ENCODE measurements at regions not wholly inside any gene's neighbourhood (a gene's known extent, or its start where the extent isn't known, plus 50 kb on each side); places are given as distances from the start of the nearest gene placed in this dataset.

DNA sequence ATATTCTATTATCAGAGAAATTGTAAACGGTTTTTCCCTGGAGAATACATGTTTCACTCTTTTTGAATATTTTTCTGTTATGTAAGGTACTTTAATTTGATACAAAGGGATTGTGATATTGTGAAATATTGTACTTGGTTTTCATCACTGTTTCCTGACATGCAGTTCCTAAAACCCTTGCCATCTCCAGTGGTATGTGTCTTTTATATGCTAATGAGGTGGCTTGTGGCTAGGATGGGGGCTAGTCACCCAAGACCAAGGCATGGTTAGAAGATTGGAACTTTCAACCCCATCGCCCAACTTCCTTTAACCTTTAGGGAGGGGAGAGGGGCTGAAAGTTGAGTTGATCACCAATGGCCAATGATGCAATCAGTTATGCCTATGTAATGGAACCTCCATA is 160.6 kb downstream of the TAF11L14 start:
- no peak overlapping the region for H3K56ac ChIP-seq (replicated peaks; ENCODE audit: insufficient read length, low read depth, low read length)
- no peak overlapping the region for H2BK12ac ChIP-seq (ENCODE audit: low read depth, low read length)
- H3K9me3 ChIP-seq (ENCODE audit: insufficient read depth in 2 of 2, low read depth in 1 of 2, low read length in 1 of 2), result no peaks in the 10 kb centered on the region
- no peak overlapping the region for H3K23ac ChIP-seq (ENCODE audit: insufficient read length)
- POLR2A ChIA-PET (ENCODE audit: partially characterized antibody), result no interaction called here
- no peaks in the 10 kb centered on the region for H3K27me3 ChIP-seq (replicated peaks in 1 of 4; ENCODE audit: control insufficient read depth in 3 of 4, extremely low read depth in 1 of 4, insufficient read depth in 3 of 4, low read length in 3 of 4)
- H4K5ac ChIP-seq (ENCODE audit: insufficient read length, low read depth, low read length), result no peak overlapping the region
- no peak overlapping the region for H3K14ac ChIP-seq (ENCODE audit: insufficient read length)
- no peak overlapping the region for H2BK15ac ChIP-seq (ENCODE audit: low read length)
- no peak overlapping the region for H3K9ac ChIP-seq (replicated peaks in 1 of 4; ENCODE audit: extremely low read depth in 1 of 4, low read depth in 3 of 4, low read length in 3 of 4)
- DNase-seq (ENCODE audit: low read depth in 1 of 2, low spot score in 2 of 2), result no peak
- H3K27ac ChIP-seq (ENCODE audit: low read depth, low read length), result no peak overlapping the region
- no peak overlapping the region for H2BK5ac ChIP-seq (ENCODE audit: low read depth, low read length)
- CTCF ChIA-PET (ENCODE audit: partially characterized antibody), result interaction anchor here (0.6 kb wide), 1 partner anchor 352 kb away, joined by 3 read pairs; no protein-coding TSS in a partner anchor
- no peaks in the 10 kb centered on the region for H3K79me2 ChIP-seq (ENCODE audit: control insufficient read depth in 1 of 2, insufficient read depth in 2 of 2, low read length in 2 of 2)
- FAIRE-seq, result no peak
- no peak overlapping the region for H2AFZ ChIP-seq (ENCODE audit: low read length)
- no peak overlapping the region for H2AK5ac ChIP-seq (ENCODE audit: low read depth, low read length)
- H3K23me2 ChIP-seq (ENCODE audit: low read depth, low read length), result no peaks in the 10 kb centered on the region
- no peaks in the 10 kb centered on the region for H3K4me1 ChIP-seq (replicated peaks in 1 of 4; ENCODE audit: control insufficient read depth in 3 of 4, insufficient read depth in 4 of 4, low read length in 3 of 4)
- no peak overlapping the region for H3K4me2 ChIP-seq (ENCODE audit: insufficient read depth in 1 of 2, low read depth in 2 of 2, low read length in 2 of 2)
- H2BK120ac ChIP-seq (replicated peaks; ENCODE audit: low read depth, low read length), result no peak overlapping the region
- no peaks in the 10 kb centered on the region; a peak in 1 of 8 replicates for H3K36me3 ChIP-seq (ENCODE audit: control insufficient read depth in 2 of 4, insufficient read depth in 4 of 4, low read length in 3 of 4)
- 89% methylated on average over 2 of the region's 2 CpGs; no CpG with 5 or more reads in 1 of the 2 experiments for WGBS, 2 experiments (ENCODE audit: extremely low coverage in 1 of 2, insufficient coverage in 1 of 2, insufficient read length in 1 of 2, insufficient replicate concordance in 2 of 2, low coverage in 1 of 2, low lambda C conversion rate in 2 of 2, missing lambda C conversion rate in 1 of 2)
- H4K8ac ChIP-seq (ENCODE audit: extremely low read depth, insufficient read depth, low read length), result no peak overlapping the region
- no peak overlapping the region for H3K4me3 ChIP-seq (ENCODE audit: extremely low read depth in 1 of 4, insufficient read depth in 2 of 4, low read depth in 3 of 4, low read length in 4 of 4)
- no peak overlapping the region for H3K4ac ChIP-seq (replicated peaks; ENCODE audit: insufficient read length, low read depth, low read length)
- H4K91ac ChIP-seq (replicated peaks; ENCODE audit: insufficient read length, low read length), result no peak overlapping the region
- TF ChIP-seq SUZ12 (IDR thresholded peaks at IDR 0.05; ENCODE audit: low read length) (no peak), TEAD4 (IDR thresholded peaks at IDR 0.05; ENCODE audit: low read depth, low read length) (no peak), SIX5 (IDR thresholded peaks at IDR 0.05; ENCODE audit: low read depth, low read length) (no peak), POLR2AphosphoS5 (IDR thresholded peaks at IDR 0.05; ENCODE audit: low read depth, low read length) (no peak)
- H3K79me1 ChIP-seq (ENCODE audit: low read depth, low read length), result no peaks in the 10 kb centered on the region
- H2BK20ac ChIP-seq (ENCODE audit: low read length), result no peak overlapping the region
- no peak overlapping the region for H3K18ac ChIP-seq (ENCODE audit: extremely low read depth, low read length)
- no peaks in the 10 kb centered on the region for H4K20me1 ChIP-seq (replicated peaks in 1 of 2; ENCODE audit: control insufficient read depth in 1 of 2, insufficient read depth in 2 of 2, low read length in 2 of 2)

All from H1 (cell line).